ENCODE measurements at regions not wholly inside any gene's neighbourhood (a gene's known extent, or its start where the extent isn't known, plus 50 kb on each side); places are given as distances from the start of the nearest gene placed in this dataset.

GRCh38 chr6:48733581-48733980, 622.6 kb upstream of the PTCHD4 start:
- intact Hi-C loops (cut with DNase I), result no loop called here
- no peaks in the 10 kb centered on the region for H3K27me3 ChIP-seq
- H3K9me3 ChIP-seq, result no peaks in the 10 kb centered on the region
- no peak overlapping the region for H3K27ac ChIP-seq
- DNase-seq (ENCODE audit: low spot score in 2 of 2), result no peak
- no peaks in the 10 kb centered on the region for H3K4me1 ChIP-seq
- no peak overlapping the region for H3K4me3 ChIP-seq
- H3K36me3 ChIP-seq, result no peaks in the 10 kb centered on the region
- TF ChIP-seq, protein P1, sequence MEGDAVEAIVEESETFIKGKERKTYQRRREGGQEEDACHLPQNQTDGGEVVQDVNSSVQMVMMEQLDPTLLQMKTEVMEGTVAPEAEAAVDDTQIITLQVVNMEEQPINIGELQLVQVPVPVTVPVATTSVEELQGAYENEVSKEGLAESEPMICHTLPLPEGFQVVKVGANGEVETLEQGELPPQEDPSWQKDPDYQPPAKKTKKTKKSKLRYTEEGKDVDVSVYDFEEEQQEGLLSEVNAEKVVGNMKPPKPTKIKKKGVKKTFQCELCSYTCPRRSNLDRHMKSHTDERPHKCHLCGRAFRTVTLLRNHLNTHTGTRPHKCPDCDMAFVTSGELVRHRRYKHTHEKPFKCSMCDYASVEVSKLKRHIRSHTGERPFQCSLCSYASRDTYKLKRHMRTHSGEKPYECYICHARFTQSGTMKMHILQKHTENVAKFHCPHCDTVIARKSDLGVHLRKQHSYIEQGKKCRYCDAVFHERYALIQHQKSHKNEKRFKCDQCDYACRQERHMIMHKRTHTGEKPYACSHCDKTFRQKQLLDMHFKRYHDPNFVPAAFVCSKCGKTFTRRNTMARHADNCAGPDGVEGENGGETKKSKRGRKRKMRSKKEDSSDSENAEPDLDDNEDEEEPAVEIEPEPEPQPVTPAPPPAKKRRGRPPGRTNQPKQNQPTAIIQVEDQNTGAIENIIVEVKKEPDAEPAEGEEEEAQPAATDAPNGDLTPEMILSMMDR (IDR thresholded peaks at IDR 0.05), result no peak

GRCh38 chr6:48714699-48715098, 603.7 kb upstream of the PTCHD4 start:
- Histone ChIP-seq H3K27ac (no peak overlapping the region), H3K4me1 (no peaks in the 10 kb centered on the region), H3K36me3 (no peaks in the 10 kb centered on the region), H3K4me3 (no peak overlapping the region), H3K27me3 (no peaks in the 10 kb centered on the region), H3K9me3 (no peaks in the 10 kb centered on the region)
- intact Hi-C loops (cut with DNase I), result no loop called here
- no peak for DNase-seq (ENCODE audit: low spot score in 2 of 2)
- TF ChIP-seq, protein P1 (IDR thresholded peaks at IDR 0.05), result no peak

GRCh38 chr6:48714250-48714649, 603.3 kb upstream of the PTCHD4 start:
- intact Hi-C loops (cut with DNase I), result no loop called here
- Histone ChIP-seq H3K9me3 (no peaks in the 10 kb centered on the region), H3K4me3 (no peak overlapping the region), H3K27me3 (no peaks in the 10 kb centered on the region), H3K36me3 (no peaks in the 10 kb centered on the region), H3K27ac (no peak overlapping the region), H3K4me1 (no peaks in the 10 kb centered on the region)
- TF ChIP-seq, protein P1 (IDR thresholded peaks at IDR 0.05), result no peak
- no peak for DNase-seq (ENCODE audit: low spot score in 2 of 2)

DNA sequence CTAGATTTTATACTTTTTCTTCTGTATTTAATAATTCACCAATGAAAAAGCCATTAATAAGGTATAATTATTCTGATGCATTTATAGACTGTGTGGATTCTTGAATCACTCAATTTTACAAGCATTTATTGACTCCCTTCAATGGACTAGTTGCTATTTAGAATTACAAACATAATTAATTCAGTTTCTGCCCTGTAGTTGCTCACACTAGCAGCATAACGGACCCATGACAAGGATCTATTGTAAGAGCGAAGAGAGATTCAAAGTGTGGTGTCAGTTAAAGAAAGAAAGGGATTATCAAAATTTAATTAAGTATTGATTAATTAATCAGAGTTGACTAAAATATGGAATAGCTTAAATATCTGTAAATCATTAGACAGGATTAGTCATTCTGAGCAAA, 602.6 kb upstream of the PTCHD4 start:
- H3K27ac ChIP-seq, result no peak overlapping the region
- H3K9me3 ChIP-seq, result no peaks in the 10 kb centered on the region
- intact Hi-C loops (cut with DNase I), result no loop called here
- H3K4me1 ChIP-seq, result no peaks in the 10 kb centered on the region
- no peak for DNase-seq (ENCODE audit: low spot score in 2 of 2)
- no peak overlapping the region for H3K4me3 ChIP-seq
- no peaks in the 10 kb centered on the region for H3K27me3 ChIP-seq
- H3K36me3 ChIP-seq, result no peaks in the 10 kb centered on the region
- TF ChIP-seq, protein P1 (IDR thresholded peaks at IDR 0.05), result no peak

GRCh38 chr6:48706310-48706709, 595.3 kb upstream of the PTCHD4 start:
- intact Hi-C loops (cut with DNase I), result no loop called here
- TF ChIP-seq, protein P1 (IDR thresholded peaks at IDR 0.05), result no peak

GRCh38 chr6:48701572-48701971, 590.6 kb upstream of the PTCHD4 start:
- Histone ChIP-seq H3K27ac (no peak overlapping the region), H3K36me3 (no peaks in the 10 kb centered on the region), H3K4me1 (no peaks in the 10 kb centered on the region), H3K27me3 (no peaks in the 10 kb centered on the region), H3K9me3 (no peaks in the 10 kb centered on the region), H3K4me3 (no peak overlapping the region)
- intact Hi-C loops (cut with DNase I), result no loop called here
- DNase-seq (ENCODE audit: low spot score in 2 of 2), result no peak
- TF ChIP-seq, protein P1 (IDR thresholded peaks at IDR 0.05), result no peak

More at GRCh38 chr6:48706310-48706709, 595.3 kb upstream of the PTCHD4 start:
- H3K27ac ChIP-seq, result no peak overlapping the region
- H3K4me1 ChIP-seq, result no peaks in the 10 kb centered on the region
- no peak for DNase-seq (ENCODE audit: low spot score in 2 of 2)
- no peaks in the 10 kb centered on the region for H3K27me3 ChIP-seq
- no peaks in the 10 kb centered on the region for H3K36me3 ChIP-seq
- no peak overlapping the region for H3K4me3 ChIP-seq
- no peaks in the 10 kb centered on the region for H3K9me3 ChIP-seq

Measured in ascending aorta (tissue), 2 donors.